GM12878 (cell line): ENCODE measurements at regions not wholly inside any gene's neighbourhood (a gene's known extent, or its start where the extent isn't known, plus 50 kb on each side); places are given as distances from the start of the nearest gene placed in this dataset.

Experiments
- ATAC-seq: fragments of 200-7000 bp; cut with Tn5 transposase; 3 replicates; pipeline ENCODE4 v1.9.1; 2020; ENCODE audit warnings: mild to moderate bottlenecking, moderate library complexity
- BruUV-seq: library from RNA; stranded (reverse); fragments of 400-500 nt; replicated peaks from 2 replicates; lab custom pipeline; 2021; lab: Mats Ljungman, UMichigan
- CTCF ChIA-PET: fragments of 300-600 bp; sonication (Branson Sonifier 250); formaldehyde crosslinking; extraction: SDS; loops from one replicate; lab custom pipeline; 2021; ENCODE audit warnings: inconsistent platforms; lab: Yijun Ruan, JAX
- POLR2A ChIA-PET: fragments of 350-600 bp; formaldehyde crosslinking; extraction: SDS; loops from one replicate; lab custom pipeline; 2021; ENCODE audit warnings: inconsistent platforms; lab: Charles Lee
- RAD21 ChIA-PET: fragments of 300-600 bp; sonication (Branson Sonifier 250); formaldehyde crosslinking; loops from one replicate; lab custom pipeline; 2023; ENCODE audit warnings: antibody characterized with exemption; ENCODE audit not compliant: unreplicated experiment; lab: Charles Lee
- SMC1A ChIA-PET: fragments of 300-600 bp; sonication (Branson Sonifier 250); formaldehyde crosslinking; loops from one replicate; lab custom pipeline; 2023; ENCODE audit not compliant: unreplicated experiment, uncharacterized antibody; lab: Charles Lee
- DNase-seq: peaks from one replicate; pipeline ENCODE4 v3.0.0-alpha.2; 2011; ENCODE audit warnings: low read depth, low spot score
- FAIRE-seq: peaks from 3 replicates; lab custom pipeline; 2011; peaks lifted over from hg19 to GRCh38; lab: Jason Lieb, UNC
- H2AFZ ChIP-seq: 2 replicates; pipeline ENCODE4 v1.6.0; 2011; ENCODE audit warnings: low read depth, low read length, control low read depth; ENCODE audit not compliant: control insufficient read depth
- H3K27ac ChIP-seq: 2 replicates; pipeline ENCODE4 v1.5.1; 2011; ENCODE audit warnings: control low read depth; ENCODE audit not compliant: control insufficient read depth, insufficient read depth
- H3K27me3 ChIP-seq, 2 experiments: replicated peaks in 1 of 2; 2 replicates each; pipeline versions ENCODE4 v1.6.0 to v1.6.1; 2011; ENCODE audit warnings: low read length in 1 of 2; ENCODE audit not compliant: control insufficient read depth in 2 of 2, insufficient read depth in 2 of 2
- H3K36me3 ChIP-seq, 2 experiments: 2 replicates each; pipeline ENCODE4 v1.5.1; 2011; ENCODE audit warnings: low read length in 1 of 2; ENCODE audit not compliant: control insufficient read depth in 2 of 2, insufficient read depth in 2 of 2
- H3K4me1 ChIP-seq: 2 replicates; pipeline ENCODE4 v1.6.1; 2011; ENCODE audit warnings: mild to moderate bottlenecking, low read length, moderate library complexity, mixed read lengths; ENCODE audit not compliant: control insufficient read depth, insufficient read depth
- H3K4me2 ChIP-seq: 2 replicates; pipeline ENCODE4 v1.6.0; 2011; ENCODE audit warnings: control low read depth; ENCODE audit not compliant: control insufficient read depth, insufficient read depth
- H3K4me3 ChIP-seq: fragments of 200-600 bp; sonication (generic); 2 replicates; pipeline ENCODE4 v1.5.1; 2016
- H3K79me2 ChIP-seq: 2 replicates; pipeline ENCODE4 v1.6.0; 2011; ENCODE audit warnings: low read length; ENCODE audit not compliant: control insufficient read depth, insufficient read depth
- H3K9ac ChIP-seq: 2 replicates; pipeline ENCODE4 v1.8.0; 2011; ENCODE audit warnings: low read length, control low read depth, mixed read lengths; ENCODE audit not compliant: control insufficient read depth, insufficient read depth
- H3K9me3 ChIP-seq: replicated peaks from 3 replicates; pipeline ENCODE4 v1.5.1; 2011; ENCODE audit warnings: mild to moderate bottlenecking, low read length; ENCODE audit not compliant: control insufficient read depth, insufficient read depth
- H4K20me1 ChIP-seq: 2 replicates; pipeline ENCODE4 v1.6.0; 2011; ENCODE audit not compliant: control insufficient read depth, insufficient read depth
- ASH2L ChIP-seq: fragments of 300-600, 200-600 bp; sonication (generic); IDR thresholded peaks from 2 replicates; pipeline ENCODE4 v1.6.1; 2017; ENCODE audit warnings: low read depth, mild to moderate bottlenecking, borderline replicate concordance
- BCL3 ChIP-seq: IDR thresholded peaks from 2 replicates; pipeline ENCODE4 v1.6.1; 2011; ENCODE audit warnings: borderline replicate concordance, low read depth, mild to moderate bottlenecking, moderate library complexity, low read length; ENCODE audit not compliant: insufficient read depth, poor library complexity, severe bottlenecking
- CBX3 ChIP-seq: fragments of 200-600 bp; sonication (generic); IDR thresholded peaks from 2 replicates; pipeline ENCODE4 v1.6.1; 2016; ENCODE audit warnings: low read depth, borderline replicate concordance
- CHD2 ChIP-seq: IDR thresholded peaks from 2 replicates; pipeline ENCODE4 v1.6.1; 2011; ENCODE audit warnings: low read depth, low read length, improper control_type of control experiment, borderline replicate concordance
- CREB1 ChIP-seq: IDR thresholded peaks from 2 replicates; pipeline ENCODE4 v1.6.1; 2012; ENCODE audit warnings: low read depth, mild to moderate bottlenecking, inconsistent platforms
- EGR1 ChIP-seq, 2 experiments: IDR thresholded peaks; 1 replicate in 1 of 2; 2 replicates in 1 of 2; pipeline ENCODE4 v1.6.1; 2011 to 2012; ENCODE audit warnings: low read depth in 2 of 2, low read length in 2 of 2, borderline replicate concordance in 1 of 2, mild to moderate bottlenecking in 1 of 2, moderate library complexity in 1 of 2
- FOXM1 ChIP-seq: IDR thresholded peaks from 2 replicates; pipeline ENCODE4 v1.6.1; 2012; ENCODE audit warnings: low read depth, mild to moderate bottlenecking, inconsistent platforms, low read length, moderate library complexity
- GABPA ChIP-seq: IDR thresholded peaks from 2 replicates; pipeline ENCODE4 v1.6.1; 2014; ENCODE audit warnings: antibody characterized with exemption, low read depth, mild to moderate bottlenecking, inconsistent platforms
- GATAD2B ChIP-seq: fragments of 450-650 bp; conservative IDR thresholded peaks from 2 replicates; pipeline ENCODE4 v1.6.1; 2017; ENCODE audit warnings: low read depth, mild to moderate bottlenecking, moderate library complexity
- MTA3 ChIP-seq: IDR thresholded peaks from 2 replicates; pipeline ENCODE4 v1.6.1; 2012; ENCODE audit warnings: low read length, inconsistent platforms, borderline replicate concordance
- NBN ChIP-seq: fragments of 450-650 bp; IDR thresholded peaks from 2 replicates; pipeline ENCODE4 v1.6.1; 2016
- RELA ChIP-seq: fragments of 450-650 bp; IDR thresholded peaks from 2 replicates; pipeline ENCODE4 v1.8.0; 2014; ENCODE audit warnings: borderline replicate concordance; ENCODE audit not compliant: partially characterized antibody
- RUNX3 ChIP-seq: IDR thresholded peaks from 2 replicates; pipeline ENCODE4 v1.6.1; 2012; ENCODE audit warnings: low read length, inconsistent platforms
- SMARCA5 ChIP-seq: fragments of 450-650 bp; IDR thresholded peaks from 2 replicates; pipeline ENCODE4 v1.6.1; 2017; ENCODE audit warnings: mild to moderate bottlenecking
- WGBS: methylation state at CpG from one replicate; pipeline ENCODE4 v1.1.6; 2016; ENCODE audit warnings: low lambda C conversion rate; ENCODE audit not compliant: insufficient replicate concordance, insufficient coverage; ENCODE audit errors: missing lambda C conversion rate; 5-methylcytosine and 5-hydroxymethylcytosine counted together
- in situ Hi-C: fragments of 300-500 bp; cut with MboI; formaldehyde crosslinking; loops from 9 replicates; pipeline ENCODE4 v1.14.3; 2018; ENCODE audit warnings: mixed read lengths
- intact Hi-C: fragments of 100-400 bp; cut with micrococcal nuclease; formaldehyde crosslinking; loops from one replicate; pipeline ENCODE4 v1.14.2; 2022; ENCODE audit not compliant: unreplicated experiment
- TF ChIP-seq, protein P1 (sequence below): IDR thresholded peaks from 2 replicates; pipeline ENCODE4 v1.6.1; 2011; ENCODE audit warnings: mild to moderate bottlenecking, low read depth, low read length, moderate library complexity; ENCODE audit not compliant: insufficient replicate concordance
- TF ChIP-seq, protein P2 (sequence below): IDR thresholded peaks from 2 replicates; pipeline ENCODE4 v1.6.1; 2011; ENCODE audit warnings: borderline replicate concordance, low read depth, mild to moderate bottlenecking, moderate library complexity, mixed read lengths, low read length; ENCODE audit not compliant: insufficient read depth; ENCODE audit errors: extremely low read length

GRCh38 chr5:54379590-54379989 is 69.2 kb upstream of the ARL15 start (continued):
- TF ChIP-seq, protein P1, sequence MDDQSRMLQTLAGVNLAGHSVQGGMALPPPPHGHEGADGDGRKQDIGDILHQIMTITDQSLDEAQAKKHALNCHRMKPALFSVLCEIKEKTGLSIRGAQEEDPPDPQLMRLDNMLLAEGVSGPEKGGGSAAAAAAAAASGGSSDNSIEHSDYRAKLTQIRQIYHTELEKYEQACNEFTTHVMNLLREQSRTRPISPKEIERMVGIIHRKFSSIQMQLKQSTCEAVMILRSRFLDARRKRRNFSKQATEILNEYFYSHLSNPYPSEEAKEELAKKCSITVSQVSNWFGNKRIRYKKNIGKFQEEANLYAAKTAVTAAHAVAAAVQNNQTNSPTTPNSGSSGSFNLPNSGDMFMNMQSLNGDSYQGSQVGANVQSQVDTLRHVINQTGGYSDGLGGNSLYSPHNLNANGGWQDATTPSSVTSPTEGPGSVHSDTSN: no peak
- TF ChIP-seq CREB1 (no peak), SMARCA5 (no peak)

DNA sequence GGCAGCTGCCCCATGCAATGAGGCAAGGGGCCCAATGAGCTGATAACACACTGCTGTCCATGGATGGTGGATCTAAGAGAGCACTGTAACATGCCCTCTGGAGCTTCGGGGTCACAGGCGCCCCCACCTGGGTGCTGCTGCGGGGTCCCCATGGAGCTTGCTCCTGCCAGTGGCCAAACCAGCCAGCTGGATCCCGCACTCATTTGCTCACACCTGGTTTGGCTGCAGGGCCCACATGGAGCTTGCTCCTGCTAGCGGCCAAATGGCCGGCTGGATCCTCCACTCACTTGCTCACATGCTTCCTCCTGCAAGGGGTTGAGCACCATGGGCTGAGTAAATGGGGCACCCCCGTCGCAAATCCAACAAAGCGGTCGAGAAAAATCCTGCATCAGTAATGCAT is 68.3 kb upstream of the ARL15 start:
- Histone ChIP-seq H3K9ac (no peak overlapping the region), H3K27me3 (no peaks in the 10 kb centered on the region), H3K9me3 (no peaks in the 10 kb centered on the region), H3K4me1 (no peaks in the 10 kb centered on the region), H2AFZ (no peak overlapping the region), H3K36me3 (no peaks in the 10 kb centered on the region), H3K79me2 (no peaks in the 10 kb centered on the region), H3K4me3 (no peak overlapping the region), H3K27ac (no peak overlapping the region), H3K4me2 (no peak overlapping the region), H4K20me1 (no peaks in the 10 kb centered on the region)
- SMC1A ChIA-PET: interaction anchor here (0.6 to 2.7 kb wide), 12 partner anchors 10 to 135 kb away, joined by 3 to 17 read pairs (median 4); no protein-coding TSS in a partner anchor
- FAIRE-seq: no peak
- BruUV-seq: no TSS peak
- CTCF ChIA-PET: interaction anchor here (0.7 to 3.3 kb wide), 9 partner anchors 20 to 135 kb away, joined by 3 to 23 read pairs (median 4); no protein-coding TSS in a partner anchor
- in situ Hi-C loops: no loop called here
- TF ChIP-seq CBX3 (no peak), CHD2 (no peak), NBN (no peak), FOXM1 (no peak), ASH2L (no peak), BCL3 (no peak), GABPA (no peak), GATAD2B (no peak), EGR1 (IDR thresholded peaks at IDR 0.05; ENCODE audit: borderline replicate concordance in 1 of 2, low read depth in 2 of 2, low read length in 2 of 2) (no peak), RELA (no peak), RUNX3 (no peak), MTA3 (no peak)
- TF ChIP-seq, protein P2, sequence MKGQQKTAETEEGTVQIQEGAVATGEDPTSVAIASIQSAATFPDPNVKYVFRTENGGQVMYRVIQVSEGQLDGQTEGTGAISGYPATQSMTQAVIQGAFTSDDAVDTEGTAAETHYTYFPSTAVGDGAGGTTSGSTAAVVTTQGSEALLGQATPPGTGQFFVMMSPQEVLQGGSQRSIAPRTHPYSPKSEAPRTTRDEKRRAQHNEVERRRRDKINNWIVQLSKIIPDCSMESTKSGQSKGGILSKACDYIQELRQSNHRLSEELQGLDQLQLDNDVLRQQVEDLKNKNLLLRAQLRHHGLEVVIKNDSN: no peak
- ATAC-seq: no peak
- RAD21 ChIA-PET: interaction anchor here (1.2 to 2.7 kb wide), 4 partner anchors 41 to 135 kb away, joined by 3 to 17 read pairs (median 10); no protein-coding TSS in a partner anchor
- WGBS: 74% methylated on average over 10 of the region's 10 CpGs
- intact Hi-C loops: no loop called here
- DNase-seq: no peak
- POLR2A ChIA-PET: interaction anchor here (1.3 kb wide), 1 partner anchor 66 kb away, joined by 3 read pairs; no protein-coding TSS in a partner anchor
